Spleen (tissue), 11 donors: ENCODE measurements at regions not wholly inside any gene's neighbourhood (a gene's known extent, or its start where the extent isn't known, plus 50 kb on each side); places are given as distances from the start of the nearest gene placed in this dataset.

Experiments
- DNase-seq: peaks from one replicate; pipeline ENCODE4 v3.0.0-alpha.2; 2020
- H3K27ac ChIP-seq, 8 donors: fragments of 200-600 bp; sonication (generic) in 7 of 8; 1 replicate in 4 of 8; 2 replicates in 4 of 8; pipeline versions ENCODE4 v1.5.0 to v1.8.0; 2016 to 2021; ENCODE audit warnings: inconsistent platforms in 4 of 8, mild to moderate bottlenecking in 4 of 8, moderate library complexity in 1 of 8
- H3K27me3 ChIP-seq, 7 donors: fragments of 200-600 bp; sonication (generic) in 6 of 7; replicated peaks in 1 of 7; 1 replicate in 4 of 7; 2 replicates in 3 of 7; pipeline versions ENCODE4 v1.5.0 to v1.8.0; 2016 to 2021; ENCODE audit warnings: inconsistent platforms in 3 of 7, mild to moderate bottlenecking in 1 of 7
- H3K36me3 ChIP-seq, 6 donors: fragments of 200-600 bp; sonication (generic) in 5 of 6; 1 replicate in 4 of 6; 2 replicates in 2 of 6; pipeline versions ENCODE4 v1.5.0 to v1.8.0; 2016 to 2021; ENCODE audit warnings: inconsistent platforms in 2 of 6
- H3K4me1 ChIP-seq, 6 donors: fragments of 200-600 bp; sonication (generic) in 5 of 6; 1 replicate in 3 of 6; 2 replicates in 3 of 6; pipeline versions ENCODE4 v1.5.0 to v1.8.0; 2016 to 2021; ENCODE audit warnings: inconsistent platforms in 3 of 6
- H3K4me3 ChIP-seq, 8 donors: fragments of 200-600 bp; sonication (generic) in 7 of 8; 1 replicate in 4 of 8; 2 replicates in 4 of 8; pipeline versions ENCODE4 v1.5.0 to v1.8.0; 2016 to 2021; ENCODE audit warnings: inconsistent platforms in 4 of 8, mild to moderate bottlenecking in 4 of 8, moderate library complexity in 2 of 8
- H3K9me3 ChIP-seq, 8 donors: fragments of 200-600 bp; sonication (generic) in 7 of 8; 1 replicate in 4 of 8; 2 replicates in 4 of 8; pipeline versions ENCODE4 v1.5.0 to v1.8.0; 2016 to 2021; ENCODE audit warnings: inconsistent platforms in 4 of 8
- CTCF ChIP-seq, 11 experiments: fragments of 200-600 bp in 7 of 11; fragments of 450-650 bp in 4 of 11; sonication (generic) in 4 of 11; IDR thresholded peaks in 8 of 11; conservative IDR thresholded peaks in 3 of 11; 1 replicate in 7 of 11; 2 replicates in 4 of 11; pipeline versions ENCODE4 v1.4.0 to v1.8.0; 2016 to 2021; ENCODE audit warnings: antibody characterized with exemption in 11 of 11, inconsistent platforms in 4 of 11, mild to moderate bottlenecking in 1 of 11
- POLR2A ChIP-seq, 3 donors: fragments of 450-650 bp; IDR thresholded peaks; one replicate each; pipeline ENCODE4 v1.5.1; 2017; ENCODE audit warnings: antibody characterized with exemption in 3 of 3, mild to moderate bottlenecking in 1 of 3
- POLR2AphosphoS5 ChIP-seq, 3 donors: sonication (generic); formaldehyde crosslinking; IDR thresholded peaks; one replicate each; pipeline ENCODE4 v1.5.1; 2017; ENCODE audit warnings: antibody characterized with exemption in 3 of 3
- WGBS, 5 donors: extraction: QIAGEN DNeasy Blood & Tissue Kit in 3 of 5; methylation state at CpG; one replicate each; pipeline versions ENCODE4 v1.1.5 to v1.1.7; 2013 to 2018; 5-methylcytosine and 5-hydroxymethylcytosine counted together
- intact Hi-C: fragments of 100-400 bp; cut with DNase I; formaldehyde crosslinking; loops from one replicate; pipeline ENCODE4 v1.15.0; 2023; ENCODE audit warnings: low total_unique reads
- donor health status: healthy with polysubstance abuse.
- donor health status: DM: no; HTN: no; CAD: no; lungs with moderate emphysema.
- donor health status: DM: no; HTN: no; CAD: no.
- donor health status: Bipolar disorder and iron deficiency.
- donor health status: healthy.
- donor health status: DM: no; HTN: no; CAD: no.
- donor health status: DM: yes; HTN: yes; CAD: no.

- TF ChIP-seq POLR2A (IDR thresholded peaks at IDR 0.05) (no peak), POLR2AphosphoS5 (IDR thresholded peaks at IDR 0.05) (no peak), CTCF (IDR thresholded peaks at IDR 0.05 in 8 of 11, conservative IDR thresholded peaks at IDR 0.05 in 3 of 11) (no peak)
- peak; percentile 6 for DNase-seq
- H3K27me3 ChIP-seq = no peaks in the 10 kb centered on the region
- peak overlapping the region; percentile 14 to 63 (median 34) for H3K4me3 ChIP-seq
- intact Hi-C loops = loop anchor here (10.0 kb wide), 2 partner anchors 176 to 376 kb away; no protein-coding TSS in a partner anchor
- H3K4me1 ChIP-seq = peaks cover 20 to 79% (median 46%) of the 10 kb centered on the region in 6 donors
- peak overlapping the region; percentile 69 to 83 (median 76) for H3K27ac ChIP-seq
- WGBS, 5 donors = 75 to 79% (median 78%) methylated on average over 8 of the region's 8 CpGs
- no peaks in the 10 kb centered on the region for H3K9me3 ChIP-seq
- H3K36me3 ChIP-seq = no peaks in the 10 kb centered on the region
These were observed 126.8 kb upstream of the MAX start for GRCh38 chr14:65228956-65229747.

- Histone ChIP-seq H3K4me1 (peaks cover 15 to 70% (median 39%) of the 10 kb centered on the region in 6 donors), H3K36me3 (no peaks in the 10 kb centered on the region), H3K4me3 (peak overlapping the region; percentile 14 to 63 (median 34)), H3K27me3 (no peaks in the 10 kb centered on the region), H3K9me3 (no peaks in the 10 kb centered on the region), H3K27ac (peak overlapping the region; percentile 69 to 83 (median 76))
- intact Hi-C loops = loop anchor here (10.0 kb wide), 2 partner anchors 175 to 375 kb away; no protein-coding TSS in a partner anchor
- DNase-seq = peak; percentile 85
- TF ChIP-seq POLR2A (IDR thresholded peaks at IDR 0.05) (no peak), POLR2AphosphoS5 (IDR thresholded peaks at IDR 0.05) (peak in 2 of 3 donors; percentile 35 to 49), CTCF (IDR thresholded peaks at IDR 0.05 in 8 of 11, conservative IDR thresholded peaks at IDR 0.05 in 3 of 11) (no peak)
- WGBS, 5 donors = 15 to 31% (median 19%) methylated on average over 26 to 28 of the region's 28 CpGs
These were observed 127.7 kb upstream of the MAX start for GRCh38 chr14:65229748-65230728.

- H3K27me3 ChIP-seq = no peaks in the 10 kb centered on the region
- peaks cover 15 to 57% (median 34%) of the 10 kb centered on the region in 6 donors for H3K4me1 ChIP-seq
- peak; percentile 4 for DNase-seq
- 72 to 88% (median 80%) methylated on average over 6 of the region's 6 CpGs for WGBS, 5 donors
- no peaks in the 10 kb centered on the region for H3K36me3 ChIP-seq
- TF ChIP-seq POLR2A (IDR thresholded peaks at IDR 0.05) (no peak), POLR2AphosphoS5 (IDR thresholded peaks at IDR 0.05) (no peak), CTCF (IDR thresholded peaks at IDR 0.05 in 8 of 11, conservative IDR thresholded peaks at IDR 0.05 in 3 of 11) (no peak)
- peak overlapping the region in 5 of 8 donors; percentile 39 to 83 (median 69) for H3K27ac ChIP-seq
- intact Hi-C loops = no loop called here
- H3K4me3 ChIP-seq = no peak overlapping the region
- H3K9me3 ChIP-seq = no peaks in the 10 kb centered on the region
These were observed 129.1 kb upstream of the MAX start for GRCh38 chr14:65231286-65231980.
